ENCODE measurements at regions not wholly inside any gene's neighbourhood (a gene's known extent, or its start where the extent isn't known, plus 50 kb on each side); places are given as distances from the start of the nearest gene placed in this dataset.

DNA sequence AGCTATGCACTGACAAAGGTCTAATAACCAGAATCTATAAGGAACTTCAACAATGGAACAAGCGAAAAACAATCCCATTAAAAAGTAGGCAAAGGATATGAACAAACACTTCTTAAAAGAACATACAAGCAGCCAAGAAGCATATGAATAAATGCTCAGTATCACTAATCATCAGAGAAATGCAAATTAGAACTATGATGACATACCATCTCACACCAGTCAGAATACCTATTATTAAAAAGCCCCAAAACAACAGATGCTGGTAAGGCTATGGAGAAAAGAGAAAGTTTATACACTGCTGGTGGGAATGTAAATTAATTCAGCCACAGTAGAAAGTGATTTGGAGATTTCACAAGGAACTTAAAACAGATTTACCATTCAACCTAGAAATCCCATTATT lies 211.8 kb downstream of the EDN1 start:
- TF ChIP-seq EZH2 (IDR thresholded peaks at IDR 0.05; ENCODE audit: borderline replicate concordance, insufficient read depth, low read length, poor library complexity, severe bottlenecking) (no peak), MXI1 (conservative IDR thresholded peaks at IDR 0.05; ENCODE audit: poor library complexity, severe bottlenecking) (no peak), EP300 (conservative IDR thresholded peaks at IDR 0.05; ENCODE audit: poor library complexity, severe bottlenecking) (no peak), TAF1 (IDR thresholded peaks at IDR 0.05; ENCODE audit: low read depth) (no peak), SMC3 (conservative IDR thresholded peaks at IDR 0.05; ENCODE audit: poor library complexity) (no peak), POLR2AphosphoS5 (IDR thresholded peaks at IDR 0.05) (no peak), RAD21 (conservative IDR thresholded peaks at IDR 0.05) (no peak)
- TF ChIP-seq, protein P1, sequence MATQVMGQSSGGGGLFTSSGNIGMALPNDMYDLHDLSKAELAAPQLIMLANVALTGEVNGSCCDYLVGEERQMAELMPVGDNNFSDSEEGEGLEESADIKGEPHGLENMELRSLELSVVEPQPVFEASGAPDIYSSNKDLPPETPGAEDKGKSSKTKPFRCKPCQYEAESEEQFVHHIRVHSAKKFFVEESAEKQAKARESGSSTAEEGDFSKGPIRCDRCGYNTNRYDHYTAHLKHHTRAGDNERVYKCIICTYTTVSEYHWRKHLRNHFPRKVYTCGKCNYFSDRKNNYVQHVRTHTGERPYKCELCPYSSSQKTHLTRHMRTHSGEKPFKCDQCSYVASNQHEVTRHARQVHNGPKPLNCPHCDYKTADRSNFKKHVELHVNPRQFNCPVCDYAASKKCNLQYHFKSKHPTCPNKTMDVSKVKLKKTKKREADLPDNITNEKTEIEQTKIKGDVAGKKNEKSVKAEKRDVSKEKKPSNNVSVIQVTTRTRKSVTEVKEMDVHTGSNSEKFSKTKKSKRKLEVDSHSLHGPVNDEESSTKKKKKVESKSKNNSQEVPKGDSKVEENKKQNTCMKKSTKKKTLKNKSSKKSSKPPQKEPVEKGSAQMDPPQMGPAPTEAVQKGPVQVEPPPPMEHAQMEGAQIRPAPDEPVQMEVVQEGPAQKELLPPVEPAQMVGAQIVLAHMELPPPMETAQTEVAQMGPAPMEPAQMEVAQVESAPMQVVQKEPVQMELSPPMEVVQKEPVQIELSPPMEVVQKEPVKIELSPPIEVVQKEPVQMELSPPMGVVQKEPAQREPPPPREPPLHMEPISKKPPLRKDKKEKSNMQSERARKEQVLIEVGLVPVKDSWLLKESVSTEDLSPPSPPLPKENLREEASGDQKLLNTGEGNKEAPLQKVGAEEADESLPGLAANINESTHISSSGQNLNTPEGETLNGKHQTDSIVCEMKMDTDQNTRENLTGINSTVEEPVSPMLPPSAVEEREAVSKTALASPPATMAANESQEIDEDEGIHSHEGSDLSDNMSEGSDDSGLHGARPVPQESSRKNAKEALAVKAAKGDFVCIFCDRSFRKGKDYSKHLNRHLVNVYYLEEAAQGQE (IDR thresholded peaks at IDR 0.05; ENCODE audit: borderline replicate concordance): no peak
- TF ChIP-seq, protein P2, sequence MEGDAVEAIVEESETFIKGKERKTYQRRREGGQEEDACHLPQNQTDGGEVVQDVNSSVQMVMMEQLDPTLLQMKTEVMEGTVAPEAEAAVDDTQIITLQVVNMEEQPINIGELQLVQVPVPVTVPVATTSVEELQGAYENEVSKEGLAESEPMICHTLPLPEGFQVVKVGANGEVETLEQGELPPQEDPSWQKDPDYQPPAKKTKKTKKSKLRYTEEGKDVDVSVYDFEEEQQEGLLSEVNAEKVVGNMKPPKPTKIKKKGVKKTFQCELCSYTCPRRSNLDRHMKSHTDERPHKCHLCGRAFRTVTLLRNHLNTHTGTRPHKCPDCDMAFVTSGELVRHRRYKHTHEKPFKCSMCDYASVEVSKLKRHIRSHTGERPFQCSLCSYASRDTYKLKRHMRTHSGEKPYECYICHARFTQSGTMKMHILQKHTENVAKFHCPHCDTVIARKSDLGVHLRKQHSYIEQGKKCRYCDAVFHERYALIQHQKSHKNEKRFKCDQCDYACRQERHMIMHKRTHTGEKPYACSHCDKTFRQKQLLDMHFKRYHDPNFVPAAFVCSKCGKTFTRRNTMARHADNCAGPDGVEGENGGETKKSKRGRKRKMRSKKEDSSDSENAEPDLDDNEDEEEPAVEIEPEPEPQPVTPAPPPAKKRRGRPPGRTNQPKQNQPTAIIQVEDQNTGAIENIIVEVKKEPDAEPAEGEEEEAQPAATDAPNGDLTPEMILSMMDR (IDR thresholded peaks at IDR 0.05; ENCODE audit: poor library complexity, severe bottlenecking): no peak
- H4K20me1 ChIP-seq (ENCODE audit: insufficient read depth): no peaks in the 10 kb centered on the region

DNA sequence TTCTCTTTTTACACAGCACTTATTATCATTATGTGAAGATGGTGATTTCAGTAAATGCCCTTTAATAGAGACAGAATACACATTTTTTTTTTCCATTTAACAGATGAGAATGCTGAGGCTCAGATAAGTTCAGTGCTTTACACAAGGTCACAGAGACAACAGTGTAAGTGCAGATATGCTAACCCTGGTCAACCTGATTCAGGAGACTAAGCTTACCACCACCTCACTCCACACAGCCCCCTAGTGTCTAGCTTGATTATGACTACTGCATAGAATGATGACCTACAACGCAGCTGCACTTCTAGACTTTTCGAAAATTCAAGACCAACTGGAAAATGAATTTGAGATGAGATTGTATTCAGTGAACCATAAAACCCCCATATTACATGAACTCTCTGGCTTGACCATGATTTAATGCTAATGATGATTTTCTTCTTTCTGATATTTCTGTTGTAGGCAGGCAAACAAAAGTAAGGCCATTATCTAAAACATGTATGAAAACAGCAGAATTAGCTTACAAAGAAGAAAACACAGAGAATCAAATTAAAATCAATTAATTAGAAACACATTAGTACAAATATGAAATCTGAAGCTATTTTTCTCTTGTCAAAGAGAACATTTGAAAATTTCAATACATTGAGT lies 212.1 kb upstream of the PHACTR1 start:
- Histone ChIP-seq H3K79me2 (replicated peaks; ENCODE audit: insufficient read depth, low read length) (no peaks in the 10 kb centered on the region), H3K27ac (ENCODE audit: low read length) (no peak overlapping the region), H3K4me2 (ENCODE audit: low read length) (no peak overlapping the region), H3K9me2 (ENCODE audit: insufficient read depth, low read length) (no peaks in the 10 kb centered on the region), H4K20me1 (ENCODE audit: insufficient read depth) (no peaks in the 10 kb centered on the region), H3F3A (ENCODE audit: insufficient read depth, low read length, poor library complexity, severe bottlenecking) (no peaks in the 10 kb centered on the region), H3K9ac (ENCODE audit: low read length) (no peak overlapping the region), H3K27me3 (ENCODE audit: insufficient read depth, low read depth, low read length) (no peaks in the 10 kb centered on the region), H2AFZ (ENCODE audit: low read depth, low read length) (no peak overlapping the region), H3K36me3 (ENCODE audit: insufficient read depth, low read length) (no peaks in the 10 kb centered on the region), H3K4me3 (ENCODE audit: low read length) (no peak overlapping the region), H3K9me3 (ENCODE audit: low read length) (no peaks in the 10 kb centered on the region)
- TF ChIP-seq POLR2AphosphoS5 (IDR thresholded peaks at IDR 0.05) (no peak), EZH2 (IDR thresholded peaks at IDR 0.05; ENCODE audit: borderline replicate concordance, insufficient read depth, low read length, poor library complexity, severe bottlenecking) (no peak), TAF1 (IDR thresholded peaks at IDR 0.05; ENCODE audit: low read depth) (no peak), MXI1 (conservative IDR thresholded peaks at IDR 0.05; ENCODE audit: poor library complexity, severe bottlenecking) (no peak), EP300 (conservative IDR thresholded peaks at IDR 0.05; ENCODE audit: poor library complexity, severe bottlenecking) (no peak), SMC3 (conservative IDR thresholded peaks at IDR 0.05; ENCODE audit: poor library complexity) (no peak), RAD21 (conservative IDR thresholded peaks at IDR 0.05) (no peak)
- TF ChIP-seq, protein P1 (IDR thresholded peaks at IDR 0.05; ENCODE audit: borderline replicate concordance): no peak
- TF ChIP-seq, protein P2 (IDR thresholded peaks at IDR 0.05; ENCODE audit: poor library complexity, severe bottlenecking): no peak

More for the DNA sequence above, 211.8 kb downstream of the EDN1 start:
- Histone ChIP-seq H3K79me2 (replicated peaks; ENCODE audit: insufficient read depth, low read length) (no peaks in the 10 kb centered on the region), H3K9ac (ENCODE audit: low read length) (no peak overlapping the region), H3K27ac (ENCODE audit: low read length) (no peak overlapping the region), H2AFZ (ENCODE audit: low read depth, low read length) (no peak overlapping the region), H3F3A (ENCODE audit: insufficient read depth, low read length, poor library complexity, severe bottlenecking) (no peaks in the 10 kb centered on the region), H3K9me3 (ENCODE audit: low read length) (no peaks in the 10 kb centered on the region), H3K9me2 (ENCODE audit: insufficient read depth, low read length) (no peaks in the 10 kb centered on the region), H3K27me3 (ENCODE audit: insufficient read depth, low read depth, low read length) (no peaks in the 10 kb centered on the region), H3K4me3 (ENCODE audit: low read length) (no peak overlapping the region), H3K36me3 (ENCODE audit: insufficient read depth, low read length) (no peaks in the 10 kb centered on the region), H3K4me2 (ENCODE audit: low read length) (no peak overlapping the region)
